OCI-LY1 (cell line): ENCODE measurements at regions not wholly inside any gene's neighbourhood (a gene's known extent, or its start where the extent isn't known, plus 50 kb on each side); places are given as distances from the start of the nearest gene placed in this dataset.

Experiments used
- CTCF ChIP-seq: fragments of 200-600 bp; sonication (generic), shearing (Covaris generic); IDR thresholded peaks from 2 replicates; pipeline ENCODE4 v1.5.1; 2017; ENCODE audit warnings: mild to moderate bottlenecking, antibody characterized with exemption, low read length, moderate library complexity, mixed read lengths
- EZH2 ChIP-seq: fragments of 200-600 bp; sonication (generic), shearing (Covaris generic); IDR thresholded peaks from 2 replicates; pipeline ENCODE4 v1.8.0; 2017; ENCODE audit warnings: borderline replicate concordance, mixed run types, mild to moderate bottlenecking, antibody characterized with exemption, low read length, moderate library complexity, mixed read lengths

GRCh38 chr11:29816359-29816758 is 200.5 kb downstream of the KCNA4 start:
- TF ChIP-seq CTCF, result no peak
- no peak for TF ChIP-seq EZH2
